ENCODE measurements at regions not wholly inside any gene's neighbourhood (a gene's known extent, or its start where the extent isn't known, plus 50 kb on each side); places are given as distances from the start of the nearest gene placed in this dataset.

GRCh38 chr6:153405931-153406330, 274.8 kb upstream of the RGS17 start:
- Histone ChIP-seq H3K27ac (ENCODE audit: low read length in 2 of 2) (no peak overlapping the region), H3K27me3 (replicated peaks in 1 of 4; ENCODE audit: control extremely low read depth in 1 of 4, control insufficient read depth in 3 of 4, insufficient read depth in 4 of 4, low read length in 3 of 4) (no peaks in the 10 kb centered on the region), H3K36me3 (replicated peaks in 1 of 2; ENCODE audit: control extremely low read depth in 1 of 2, control insufficient read depth in 1 of 2, extremely low read depth in 1 of 2, insufficient read depth in 2 of 2, low read length in 1 of 2) (no peaks in the 10 kb centered on the region), H3K79me2 (ENCODE audit: control insufficient read depth, insufficient read depth, low read length) (no peaks in the 10 kb centered on the region), H3K4me1 (ENCODE audit: control insufficient read depth in 2 of 2, insufficient read depth in 2 of 2, low read length in 2 of 2) (no peaks in the 10 kb centered on the region), H4K20me1 (ENCODE audit: control insufficient read depth, insufficient read depth, low read length, poor library complexity, severe bottlenecking) (no peaks in the 10 kb centered on the region), H3K4me3 (ENCODE audit: control extremely low read depth in 1 of 5, extremely low read depth in 1 of 5, insufficient read depth in 1 of 5, low read depth in 2 of 5, low read length in 4 of 5) (no peak overlapping the region), H3K4me2 (replicated peaks; ENCODE audit: low read depth, low read length, poor library complexity, severe bottlenecking) (no peak overlapping the region), H3K9me3 (ENCODE audit: control extremely low read depth in 1 of 3, control insufficient read depth in 2 of 3, insufficient read depth in 1 of 3, low read length in 2 of 3) (no peaks in the 10 kb centered on the region), H2AFZ (ENCODE audit: insufficient read depth, low read depth, low read length, poor library complexity, severe bottlenecking) (no peak overlapping the region), H3K9ac (ENCODE audit: low read length) (no peak overlapping the region)
- Mint-ChIP-seq H3K9me3 (ENCODE audit: insufficient read depth) (no peaks in the 10 kb centered on the region), H3K27ac (no peak overlapping the region), H3K27me3 (no peaks in the 10 kb centered on the region), H3K4me1 (no peaks in the 10 kb centered on the region), H3K4me3 (no peak overlapping the region)
- intact Hi-C loops (cut with micrococcal nuclease), result no loop called here
- DNase-seq (no peak), ATAC-seq (ENCODE audit: low read depth) (no peak)
- WGBS (ENCODE audit: insufficient coverage), result 90% methylated on average over 2 of the region's 4 CpGs
- ChIA-PET POLR2A (no interaction called here), CTCF (no interaction called here)
- TF ChIP-seq EZH2 (IDR thresholded peaks at IDR 0.05; ENCODE audit: borderline replicate concordance, insufficient read depth, low read depth, low read length, poor library complexity, severe bottlenecking) (no peak), CTCF (IDR thresholded peaks at IDR 0.05) (no peak)

- Histone ChIP-seq H3K4me2 (replicated peaks; ENCODE audit: low read depth, low read length, poor library complexity, severe bottlenecking) (no peak overlapping the region), H3K27ac (ENCODE audit: low read length in 2 of 2) (no peak overlapping the region), H3K4me3 (ENCODE audit: control extremely low read depth in 1 of 5, extremely low read depth in 1 of 5, insufficient read depth in 1 of 5, low read depth in 2 of 5, low read length in 4 of 5) (no peak overlapping the region), H3K79me2 (ENCODE audit: control insufficient read depth, insufficient read depth, low read length) (no peaks in the 10 kb centered on the region), H3K9me3 (ENCODE audit: control extremely low read depth in 1 of 3, control insufficient read depth in 2 of 3, insufficient read depth in 1 of 3, low read length in 2 of 3) (peaks cover 0 to 4% (median 0%) of the 10 kb centered on the region in 3 donors), H3K36me3 (replicated peaks in 1 of 2; ENCODE audit: control extremely low read depth in 1 of 2, control insufficient read depth in 1 of 2, extremely low read depth in 1 of 2, insufficient read depth in 2 of 2, low read length in 1 of 2) (no peaks in the 10 kb centered on the region), H4K20me1 (ENCODE audit: control insufficient read depth, insufficient read depth, low read length, poor library complexity, severe bottlenecking) (no peaks in the 10 kb centered on the region), H2AFZ (ENCODE audit: insufficient read depth, low read depth, low read length, poor library complexity, severe bottlenecking) (no peak overlapping the region), H3K4me1 (ENCODE audit: control insufficient read depth in 2 of 2, insufficient read depth in 2 of 2, low read length in 2 of 2) (no peaks in the 10 kb centered on the region), H3K27me3 (replicated peaks in 1 of 4; ENCODE audit: control extremely low read depth in 1 of 4, control insufficient read depth in 3 of 4, insufficient read depth in 4 of 4, low read length in 3 of 4) (no peaks in the 10 kb centered on the region), H3K9ac (ENCODE audit: low read length) (no peak overlapping the region)
- Mint-ChIP-seq H3K27me3 (no peaks in the 10 kb centered on the region), H3K4me1 (no peaks in the 10 kb centered on the region), H3K27ac (no peak overlapping the region), H3K9me3 (ENCODE audit: insufficient read depth) (no peaks in the 10 kb centered on the region), H3K4me3 (no peak overlapping the region)
- TF ChIP-seq EZH2 (IDR thresholded peaks at IDR 0.05; ENCODE audit: borderline replicate concordance, insufficient read depth, low read depth, low read length, poor library complexity, severe bottlenecking) (no peak), CTCF (IDR thresholded peaks at IDR 0.05) (no peak)
- ATAC-seq (ENCODE audit: low read depth) (no peak), DNase-seq (no peak)
- intact Hi-C loops (cut with micrococcal nuclease), result no loop called here
- POLR2A ChIA-PET, result no interaction called here
- WGBS (ENCODE audit: insufficient coverage), result no CpG with 5 or more reads among the region's 2 CpGs
- CTCF ChIA-PET, result no interaction called here
Observed at GRCh38 chr6:153401751-153402150, 270.7 kb upstream of the RGS17 start.
